Subcutaneous abdominal adipose tissue (tissue), 5 donors: ENCODE measurements at regions not wholly inside any gene's neighbourhood (a gene's known extent, or its start where the extent isn't known, plus 50 kb on each side); places are given as distances from the start of the nearest gene placed in this dataset.
"Not testable (repeated sequence)": the region's sequence is repeated elsewhere in the genome, so short reads cannot be mapped to it uniquely, and the experiment has no call there.

Source experiments
- H3K27ac ChIP-seq: one replicate; pipeline ENCODE4 v1.7.0; 2013; ENCODE audit warnings: low read depth, mild to moderate bottlenecking, inconsistent platforms, low read length, moderate library complexity
- H3K27me3 ChIP-seq, 5 donors: one replicate each; pipeline ENCODE4 v1.7.0; 2013; ENCODE audit warnings: low read length in 5 of 5, inconsistent platforms in 1 of 5; ENCODE audit not compliant: control insufficient read depth in 5 of 5, insufficient read depth in 4 of 5
- H3K36me3 ChIP-seq, 5 donors: one replicate each; pipeline ENCODE4 v1.7.0; 2013; ENCODE audit warnings: low read length in 5 of 5; ENCODE audit not compliant: control insufficient read depth in 5 of 5, insufficient read depth in 5 of 5
- H3K4me1 ChIP-seq, 5 donors: one replicate each; pipeline ENCODE4 v1.7.0; 2013; ENCODE audit warnings: low read length in 5 of 5, mild to moderate bottlenecking in 3 of 5, moderate library complexity in 1 of 5; ENCODE audit not compliant: control insufficient read depth in 5 of 5, insufficient read depth in 5 of 5
- H3K4me3 ChIP-seq, 5 donors: one replicate each; pipeline ENCODE4 v1.7.0; 2013; ENCODE audit warnings: low read length in 5 of 5, low read depth in 1 of 5
- H3K9ac ChIP-seq, 5 donors: one replicate each; pipeline ENCODE4 v1.7.0; 2013; ENCODE audit warnings: low read length in 5 of 5, mild to moderate bottlenecking in 4 of 5, moderate library complexity in 3 of 5
- H3K9me3 ChIP-seq, 5 donors: one replicate each; pipeline ENCODE4 v1.7.0; 2013; ENCODE audit warnings: low read length in 5 of 5; ENCODE audit not compliant: control insufficient read depth in 5 of 5
- donor health status: healthy.
- donor health status: healthy.
- donor health status: healthy.
- donor health status: healthy.
- donor health status: healthy.

DNA sequence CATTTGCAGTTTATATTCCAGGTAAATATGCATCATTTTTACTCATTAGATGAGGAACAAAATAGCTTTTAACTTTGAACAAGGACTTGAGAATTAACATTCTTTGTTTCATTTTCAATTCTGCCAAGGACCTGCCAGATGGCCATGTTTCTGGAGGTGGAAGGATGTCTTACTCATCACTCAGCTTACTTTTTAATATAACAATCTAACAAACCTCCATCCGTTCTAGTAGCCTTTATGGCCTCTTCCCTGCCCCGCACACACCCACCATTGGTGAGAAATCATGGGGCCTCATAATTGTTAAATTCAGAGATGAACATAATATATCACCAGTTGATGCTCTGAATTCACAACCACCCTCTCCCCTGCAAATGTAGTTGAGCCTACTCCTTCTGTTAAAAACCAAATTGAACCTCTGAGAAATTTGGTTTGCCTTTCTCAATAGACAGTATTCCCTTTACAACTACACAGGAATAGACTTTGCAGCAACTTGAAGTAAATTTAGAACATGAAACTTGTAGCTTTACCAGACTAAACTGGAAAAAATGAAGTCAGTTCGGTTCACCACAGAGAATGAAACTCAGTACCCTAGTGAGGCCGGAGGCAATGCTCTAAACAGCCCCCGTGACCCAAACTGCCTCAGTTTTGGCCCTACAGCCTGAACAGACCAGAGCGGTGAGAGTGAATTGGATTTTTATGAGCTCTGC lies 50.1 kb upstream of the ACSL4 start:
- Histone ChIP-seq H3K4me3 (no peak overlapping the region), H3K27ac (no peak overlapping the region), H3K9ac (no peak overlapping the region), H3K27me3 (peaks cover 0 to 2% (median 0%) of the 10 kb centered on the region in 5 donors), H3K4me1 (no peaks in the 10 kb centered on the region), H3K9me3 (no peaks in the 10 kb centered on the region), H3K36me3 (no peaks in the 10 kb centered on the region)

DNA sequence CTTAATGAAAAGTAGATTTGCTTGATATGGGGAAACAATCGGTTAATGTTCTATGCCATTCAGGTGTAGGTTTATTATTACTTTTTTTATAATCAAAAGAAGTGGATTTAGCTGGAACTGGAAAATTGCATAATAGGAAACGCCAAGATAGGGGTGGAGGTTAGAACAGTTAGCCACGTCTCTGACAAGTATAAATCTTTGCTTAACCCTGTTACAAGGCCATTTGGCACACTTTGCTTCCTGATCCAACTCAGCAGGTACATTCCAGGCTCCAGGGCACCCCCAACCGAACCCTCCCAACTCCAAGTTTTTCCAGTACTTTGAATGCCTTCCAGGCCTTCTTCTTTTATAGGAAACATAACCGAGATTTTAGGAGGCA lies 50.6 kb upstream of the ACSL4 start:
- Histone ChIP-seq H3K27ac (no peak overlapping the region), H3K9ac (no peak overlapping the region), H3K36me3 (no peaks in the 10 kb centered on the region), H3K27me3 (peaks cover 0 to 2% (median 0%) of the 10 kb centered on the region in 5 donors), H3K4me1 (no peaks in the 10 kb centered on the region), H3K9me3 (no peaks in the 10 kb centered on the region), H3K4me3 (no peak overlapping the region)

DNA sequence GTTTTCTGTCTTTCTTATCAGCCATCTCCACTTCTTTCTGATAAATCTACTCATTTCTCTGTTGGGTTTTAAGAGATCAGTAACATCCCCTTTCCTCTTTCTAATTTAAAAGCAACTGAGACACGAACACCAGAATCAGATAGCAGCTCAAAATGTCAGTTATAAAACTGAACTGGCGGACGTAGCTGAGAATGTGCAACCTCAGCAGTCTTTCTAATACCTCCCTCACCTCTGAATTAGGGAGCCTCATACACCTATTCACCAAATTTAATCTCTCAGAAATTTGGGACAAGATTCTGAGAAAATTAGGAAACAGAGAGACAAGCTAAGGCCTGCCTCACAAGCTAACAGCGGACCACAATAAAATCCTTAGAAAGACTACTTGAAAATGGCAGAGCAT lies 52.0 kb upstream of the ACSL4 start:
- Histone ChIP-seq H3K4me3 (no peak overlapping the region), H3K4me1 (no peaks in the 10 kb centered on the region), H3K9ac (no peak overlapping the region), H3K27ac (no peak overlapping the region), H3K9me3 (no peaks in the 10 kb centered on the region), H3K36me3 (no peaks in the 10 kb centered on the region), H3K27me3 (peaks cover 0 to 4% (median 0%) of the 10 kb centered on the region in 5 donors)

DNA sequence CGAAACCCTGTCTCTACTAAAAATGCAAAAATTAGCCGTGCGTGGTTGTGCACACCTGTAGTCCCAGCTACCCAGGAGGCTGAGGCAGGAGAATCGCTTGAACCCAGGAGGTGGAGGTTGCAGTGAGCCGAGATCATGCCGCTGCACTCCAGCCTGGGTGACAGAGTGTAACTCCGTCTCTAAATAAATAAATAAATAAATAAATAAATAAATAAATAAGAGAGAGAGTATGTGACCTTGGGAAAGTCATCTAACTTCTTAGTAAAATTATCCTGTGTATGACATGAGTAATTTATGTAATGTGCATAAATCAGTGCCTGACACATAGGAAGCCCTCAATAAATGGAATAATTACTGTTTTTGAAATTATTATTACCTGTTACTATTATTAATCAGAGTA lies 57.5 kb upstream of the ACSL4 start:
- not testable (repeated sequence) for H3K4me1 ChIP-seq, H3K9me3 ChIP-seq, H3K4me3 ChIP-seq, H3K9ac ChIP-seq, H3K27ac ChIP-seq, H3K36me3 ChIP-seq, H3K27me3 ChIP-seq

DNA sequence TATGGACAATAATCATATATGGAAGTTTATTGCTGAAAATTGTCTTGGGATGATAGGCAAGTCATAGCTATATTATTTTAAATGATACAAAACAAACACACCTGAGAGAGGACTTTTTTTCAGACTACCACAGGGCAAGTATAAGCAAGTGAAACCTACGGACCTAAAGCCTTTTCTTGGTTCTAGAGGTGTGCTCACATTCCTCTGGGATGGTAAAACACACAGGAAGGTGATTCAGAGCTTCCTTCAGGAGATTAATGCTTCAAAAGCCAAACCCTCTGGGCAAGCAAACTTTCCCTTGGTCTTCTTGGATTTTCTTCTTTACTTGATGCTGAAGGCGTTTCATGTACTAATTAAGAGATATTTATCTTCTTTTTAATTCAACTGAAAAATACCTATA lies 60.1 kb upstream of the ACSL4 start:
- Histone ChIP-seq H3K27me3 (peaks cover 0 to 6% (median 2%) of the 10 kb centered on the region in 5 donors), H3K4me3 (no peak overlapping the region), H3K9me3 (no peaks in the 10 kb centered on the region), H3K4me1 (peaks cover 0 to 7% (median 0%) of the 10 kb centered on the region in 5 donors), H3K36me3 (no peaks in the 10 kb centered on the region), H3K27ac (no peak overlapping the region), H3K9ac (no peak overlapping the region)

DNA sequence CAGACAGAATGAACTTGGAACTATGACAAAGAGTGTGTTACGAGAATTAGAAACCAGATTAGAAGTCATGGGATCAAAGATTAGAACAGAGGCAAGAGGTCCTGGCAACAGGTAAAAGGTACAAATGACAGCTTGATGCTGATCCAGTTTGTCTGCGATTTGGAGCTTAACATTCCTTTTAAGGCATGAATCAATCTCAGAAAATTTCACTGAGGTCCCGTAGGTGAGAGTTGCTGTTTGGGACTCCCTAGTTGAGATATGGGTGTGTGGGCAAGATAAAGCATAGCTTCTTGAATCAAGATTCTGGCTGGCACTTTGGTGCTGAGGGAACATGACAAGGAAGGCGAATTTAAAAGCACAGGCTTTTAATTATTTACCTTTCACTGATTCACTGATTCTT lies 62.6 kb upstream of the ACSL4 start:
- H3K4me1 ChIP-seq: peaks cover 0 to 7% (median 0%) of the 10 kb centered on the region in 5 donors
- H3K9me3 ChIP-seq: no peaks in the 10 kb centered on the region
- H3K36me3 ChIP-seq: no peaks in the 10 kb centered on the region
- H3K9ac ChIP-seq: no peak overlapping the region
- H3K27ac ChIP-seq: no peak overlapping the region
- peaks cover 0 to 8% (median 2%) of the 10 kb centered on the region in 5 donors for H3K27me3 ChIP-seq
- no peak overlapping the region for H3K4me3 ChIP-seq

DNA sequence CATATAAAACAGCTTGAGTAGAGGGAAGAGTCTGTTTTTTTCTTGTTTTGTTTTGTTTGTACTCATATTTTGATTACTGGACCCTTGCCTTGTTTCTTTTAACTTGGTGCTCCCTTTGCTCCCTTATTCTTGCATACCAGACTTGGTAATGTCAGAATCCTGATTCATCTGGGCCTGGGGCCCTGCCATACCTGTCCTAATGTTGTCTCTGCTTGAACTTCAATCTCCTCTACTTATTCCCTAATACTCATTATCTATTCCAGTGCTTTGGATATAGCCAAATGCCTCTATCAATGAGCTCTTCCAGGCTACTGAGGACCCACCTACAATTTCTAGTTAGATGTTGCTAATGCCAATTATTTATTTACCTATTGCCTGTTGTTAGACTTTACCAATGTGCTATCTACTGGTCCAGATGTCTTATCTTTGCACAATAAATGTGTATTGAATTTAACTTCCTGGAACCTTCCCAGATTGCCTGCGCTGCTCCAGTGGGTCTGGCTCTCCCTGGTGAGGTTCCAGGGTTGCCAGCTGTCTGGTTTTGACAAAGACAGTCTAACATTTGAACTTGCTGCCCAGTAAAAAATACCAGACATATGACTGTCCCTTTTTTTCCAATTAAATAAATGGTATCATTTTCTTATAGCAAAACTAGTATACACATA lies 64.4 kb upstream of the ACSL4 start:
- peaks cover 0 to 7% (median 0%) of the 10 kb centered on the region in 5 donors for H3K4me1 ChIP-seq
- H3K36me3 ChIP-seq: no peaks in the 10 kb centered on the region
- no peak overlapping the region for H3K4me3 ChIP-seq
- H3K9ac ChIP-seq: no peak overlapping the region
- peaks cover 0 to 8% (median 2%) of the 10 kb centered on the region in 5 donors for H3K27me3 ChIP-seq
- no peaks in the 10 kb centered on the region for H3K9me3 ChIP-seq
- H3K27ac ChIP-seq: no peak overlapping the region

DNA sequence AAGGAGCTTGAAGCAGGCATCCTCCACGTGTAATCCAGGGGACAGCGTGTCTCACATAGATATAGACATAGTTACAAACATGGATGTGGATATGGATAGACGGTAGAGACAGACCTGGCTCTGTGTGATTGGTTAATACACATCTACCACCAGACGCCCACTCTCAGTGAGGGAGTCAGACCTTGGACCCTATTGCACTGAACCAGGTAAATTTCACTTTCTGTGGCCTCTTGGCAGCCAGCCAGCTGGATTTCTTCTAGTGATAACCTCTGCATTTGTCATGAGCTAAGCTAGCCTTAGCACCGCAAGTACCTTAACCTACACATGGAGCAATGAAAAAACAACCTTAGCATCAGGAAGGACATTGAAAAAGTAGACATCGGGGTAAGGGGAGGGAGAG lies 79.2 kb upstream of the ACSL4 start:
- Histone ChIP-seq H3K4me1 (no peaks in the 10 kb centered on the region), H3K9ac (no peak overlapping the region), H3K27ac (no peak overlapping the region), H3K27me3 (peaks cover 0 to 7% (median 5%) of the 10 kb centered on the region in 5 donors), H3K36me3 (no peaks in the 10 kb centered on the region), H3K4me3 (no peak overlapping the region), H3K9me3 (no peaks in the 10 kb centered on the region)

DNA sequence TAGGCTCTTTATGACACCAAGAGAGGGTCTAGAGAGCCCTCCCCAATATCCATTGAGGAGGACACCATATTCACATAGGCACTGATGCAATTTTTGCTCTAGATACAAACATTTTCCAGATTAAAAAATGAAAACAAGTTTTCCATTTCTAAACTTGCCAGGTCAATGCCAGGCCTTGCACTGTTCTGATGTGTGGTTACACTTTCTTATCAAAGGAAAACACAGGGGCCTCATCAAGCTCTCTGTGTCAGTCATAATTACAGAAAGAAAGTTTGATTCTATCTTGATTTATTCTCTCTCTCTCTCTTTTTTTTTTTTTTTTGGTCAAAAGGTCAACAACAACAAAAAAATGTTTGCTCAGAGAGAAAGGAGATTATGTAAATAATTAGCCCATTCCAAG lies 80.2 kb upstream of the ACSL4 start:
- H3K9ac ChIP-seq: no peak overlapping the region
- H3K9me3 ChIP-seq: no peaks in the 10 kb centered on the region
- H3K4me3 ChIP-seq: no peak overlapping the region
- no peaks in the 10 kb centered on the region for H3K4me1 ChIP-seq
- H3K27ac ChIP-seq: no peak overlapping the region
- H3K36me3 ChIP-seq: no peaks in the 10 kb centered on the region
- H3K27me3 ChIP-seq: peaks cover 5 to 10% (median 7%) of the 10 kb centered on the region in 5 donors

DNA sequence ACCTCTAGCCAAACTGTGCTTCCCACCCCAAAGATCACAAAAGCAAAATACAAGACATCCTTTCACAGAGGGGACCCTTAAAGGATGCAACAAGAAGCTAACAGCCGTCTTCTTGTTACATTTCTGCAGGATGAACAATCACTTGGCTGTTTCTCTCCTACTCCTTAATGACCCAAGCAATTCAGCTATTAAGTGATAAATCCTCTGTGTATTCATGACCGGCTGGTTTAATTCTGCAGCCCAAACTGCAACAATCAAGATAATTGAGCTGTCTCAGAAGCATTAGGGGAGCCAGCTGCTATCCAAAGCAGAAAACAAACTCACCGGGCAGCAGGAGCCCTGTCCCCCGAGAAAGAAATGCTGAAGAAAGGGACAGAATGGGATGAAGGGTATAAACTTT lies 85.9 kb upstream of the ACSL4 start:
- H3K36me3 ChIP-seq: no peaks in the 10 kb centered on the region
- no peaks in the 10 kb centered on the region for H3K9me3 ChIP-seq
- H3K4me3 ChIP-seq: no peak overlapping the region
- H3K27me3 ChIP-seq: peaks cover 5 to 12% (median 10%) of the 10 kb centered on the region in 5 donors
- H3K27ac ChIP-seq: no peak overlapping the region
- peaks cover 0 to 3% (median 0%) of the 10 kb centered on the region in 5 donors for H3K4me1 ChIP-seq
- H3K9ac ChIP-seq: no peak overlapping the region
